Liver (tissue), 8 donors: ENCODE measurements at regions not wholly inside any gene's neighbourhood (a gene's known extent, or its start where the extent isn't known, plus 50 kb on each side); places are given as distances from the start of the nearest gene placed in this dataset.

Source experiments
- DNase-seq: peaks from one replicate; pipeline ENCODE4 v3.0.0-alpha.2; 2017; ENCODE audit warnings: low spot score
- H3K27ac ChIP-seq, 2 donors: one replicate each; pipeline ENCODE4 v1.7.0; 2013; ENCODE audit warnings: inconsistent platforms in 2 of 2, low read length in 2 of 2, control low read depth in 1 of 2, low read depth in 1 of 2, mild to moderate bottlenecking in 1 of 2
- H3K27me3 ChIP-seq, 4 donors: one replicate each; pipeline versions ENCODE4 v1.6.1 to v1.7.0; 2013; ENCODE audit warnings: low read length in 3 of 4, inconsistent platforms in 1 of 4, mild to moderate bottlenecking in 1 of 4, moderate library complexity in 1 of 4; ENCODE audit not compliant: control insufficient read depth in 4 of 4, insufficient read depth in 4 of 4
- H3K36me3 ChIP-seq, 4 donors: one replicate each; pipeline versions ENCODE4 v1.6.1 to v1.7.0; 2013; ENCODE audit warnings: low read length in 3 of 4, mild to moderate bottlenecking in 3 of 4, low read depth in 1 of 4, moderate library complexity in 1 of 4; ENCODE audit not compliant: control insufficient read depth in 4 of 4, insufficient read depth in 3 of 4
- H3K4me1 ChIP-seq, 4 donors: one replicate each; pipeline versions ENCODE4 v1.6.1 to v1.7.0; 2013; ENCODE audit warnings: low read length in 3 of 4, mild to moderate bottlenecking in 3 of 4, moderate library complexity in 1 of 4; ENCODE audit not compliant: control insufficient read depth in 4 of 4, insufficient read depth in 4 of 4
- H3K4me3 ChIP-seq, 3 donors: one replicate each; pipeline versions ENCODE4 v1.6.1 to v1.7.0; 2013; ENCODE audit warnings: low read length in 3 of 3, control low read depth in 1 of 3, low read depth in 1 of 3, mild to moderate bottlenecking in 1 of 3
- H3K9ac ChIP-seq, 2 donors: one replicate each; pipeline ENCODE4 v1.7.0; 2013; ENCODE audit warnings: low read length in 2 of 2, mild to moderate bottlenecking in 2 of 2, moderate library complexity in 2 of 2, control low read depth in 1 of 2, low read depth in 1 of 2
- H3K9me3 ChIP-seq, 4 donors: one replicate each; pipeline versions ENCODE4 v1.6.1 to v1.7.0; 2013; ENCODE audit warnings: low read length in 3 of 4; ENCODE audit not compliant: control insufficient read depth in 4 of 4
- EGR1 ChIP-seq, 2 donors: IDR thresholded peaks; 2 replicates each; pipeline ENCODE4 v1.6.1; 2016 to 2018; ENCODE audit warnings: antibody characterized with exemption in 2 of 2, low read depth in 2 of 2
- FOXA2 ChIP-seq: IDR thresholded peaks from 2 replicates; pipeline ENCODE4 v1.6.1; 2016; ENCODE audit warnings: antibody characterized with exemption
- GABPA ChIP-seq, 2 donors: IDR thresholded peaks in 1 of 2; conservative IDR thresholded peaks in 1 of 2; 2 replicates each; pipeline ENCODE4 v1.6.1; 2016; ENCODE audit warnings: antibody characterized with exemption in 2 of 2, mild to moderate bottlenecking in 1 of 2, moderate library complexity in 1 of 2
- HNF4A ChIP-seq, 2 donors: conservative IDR thresholded peaks; 2 replicates each; pipeline ENCODE4 v1.6.1; 2016; ENCODE audit warnings: antibody characterized with exemption in 2 of 2, mild to moderate bottlenecking in 2 of 2
- HNF4G ChIP-seq: IDR thresholded peaks from 2 replicates; pipeline ENCODE4 v1.6.1; 2016; ENCODE audit warnings: antibody characterized with exemption
- JUND ChIP-seq, 2 donors: IDR thresholded peaks; 2 replicates each; pipeline ENCODE4 v1.6.1; 2016; ENCODE audit warnings: antibody characterized with exemption in 2 of 2
- NR2F2 ChIP-seq: IDR thresholded peaks from 2 replicates; pipeline ENCODE4 v1.6.1; 2016; ENCODE audit warnings: antibody characterized with exemption
- RAD21 ChIP-seq, 2 donors: IDR thresholded peaks; 2 replicates each; pipeline ENCODE4 v1.6.1; 2016; ENCODE audit warnings: antibody characterized with exemption in 2 of 2, mild to moderate bottlenecking in 2 of 2
- RXRA ChIP-seq, 2 donors: IDR thresholded peaks; 2 replicates each; pipeline ENCODE4 v1.6.1; 2017 to 2018; ENCODE audit warnings: antibody characterized with exemption in 2 of 2, mild to moderate bottlenecking in 1 of 2
- SP1 ChIP-seq: IDR thresholded peaks from 2 replicates; pipeline ENCODE4 v1.6.1; 2018; ENCODE audit warnings: antibody characterized with exemption, mild to moderate bottlenecking
- TAF1 ChIP-seq: conservative IDR thresholded peaks from 2 replicates; pipeline ENCODE4 v1.6.1; 2016; ENCODE audit warnings: antibody characterized with exemption, mild to moderate bottlenecking
- YY1 ChIP-seq: IDR thresholded peaks from 2 replicates; pipeline ENCODE4 v1.6.1; 2016; ENCODE audit warnings: antibody characterized with exemption, mild to moderate bottlenecking
- WGBS: extraction: QIAGEN DNeasy Blood & Tissue Kit; methylation state at CpG from one replicate; pipeline ENCODE4 v1.1.7; 2013; 5-methylcytosine and 5-hydroxymethylcytosine counted together
- TF ChIP-seq, protein P1 (sequence below): fragments of 150-350 bp; IDR thresholded peaks from 2 replicates; pipeline ENCODE4 v1.5.1; 2017; ENCODE audit warnings: improper control_type of control experiment, low read depth, low read length; ENCODE audit not compliant: missing input control
- TF ChIP-seq, protein P2 (sequence below): IDR thresholded peaks from 2 replicates; pipeline ENCODE4 v1.6.1; 2016; ENCODE audit warnings: antibody characterized with exemption
- TF ChIP-seq, protein P3 (sequence below): IDR thresholded peaks from 2 replicates; pipeline ENCODE4 v1.6.1; 2016; ENCODE audit warnings: antibody characterized with exemption, mild to moderate bottlenecking
- TF ChIP-seq, protein P4 (sequence below): IDR thresholded peaks from 2 replicates; pipeline ENCODE4 v1.6.1; 2016; ENCODE audit warnings: antibody characterized with exemption
- donor health status: healthy.
- donor health status: healthy.
- donor health status: healthy.
- donor health status: healthy.
- donor health status: healthy.

DNA sequence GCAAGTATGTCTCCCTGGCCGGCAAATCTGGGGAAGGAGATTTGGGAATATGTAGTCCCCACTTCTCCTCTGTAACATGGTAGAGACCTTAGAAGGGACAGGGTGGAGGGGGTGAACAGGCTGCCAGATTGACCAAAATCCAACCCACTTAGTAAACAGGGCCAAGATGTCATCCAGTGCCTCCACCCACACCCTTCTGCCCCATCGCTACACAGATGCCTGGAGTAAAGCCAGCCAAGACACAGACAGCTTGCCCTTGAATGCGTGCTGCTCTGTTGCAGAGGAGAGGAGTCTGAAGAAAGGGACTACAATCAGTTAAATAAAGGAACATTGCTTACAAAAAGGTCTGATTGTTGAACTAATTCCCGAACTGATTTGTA is 160.1 kb upstream of the LDB2 start:
- Histone ChIP-seq H3K9me3 (no peaks in the 10 kb centered on the region), H3K9ac (no peak overlapping the region), H3K4me1 (no peaks in the 10 kb centered on the region), H3K36me3 (no peaks in the 10 kb centered on the region), H3K27me3 (no peaks in the 10 kb centered on the region), H3K27ac (no peak overlapping the region), H3K4me3 (no peak overlapping the region)
- TF ChIP-seq HNF4G (no peak), FOXA2 (no peak), JUND (IDR thresholded peaks at IDR 0.05) (no peak), TAF1 (no peak), SP1 (no peak), RXRA (IDR thresholded peaks at IDR 0.05) (no peak)
- TF ChIP-seq, protein P1, sequence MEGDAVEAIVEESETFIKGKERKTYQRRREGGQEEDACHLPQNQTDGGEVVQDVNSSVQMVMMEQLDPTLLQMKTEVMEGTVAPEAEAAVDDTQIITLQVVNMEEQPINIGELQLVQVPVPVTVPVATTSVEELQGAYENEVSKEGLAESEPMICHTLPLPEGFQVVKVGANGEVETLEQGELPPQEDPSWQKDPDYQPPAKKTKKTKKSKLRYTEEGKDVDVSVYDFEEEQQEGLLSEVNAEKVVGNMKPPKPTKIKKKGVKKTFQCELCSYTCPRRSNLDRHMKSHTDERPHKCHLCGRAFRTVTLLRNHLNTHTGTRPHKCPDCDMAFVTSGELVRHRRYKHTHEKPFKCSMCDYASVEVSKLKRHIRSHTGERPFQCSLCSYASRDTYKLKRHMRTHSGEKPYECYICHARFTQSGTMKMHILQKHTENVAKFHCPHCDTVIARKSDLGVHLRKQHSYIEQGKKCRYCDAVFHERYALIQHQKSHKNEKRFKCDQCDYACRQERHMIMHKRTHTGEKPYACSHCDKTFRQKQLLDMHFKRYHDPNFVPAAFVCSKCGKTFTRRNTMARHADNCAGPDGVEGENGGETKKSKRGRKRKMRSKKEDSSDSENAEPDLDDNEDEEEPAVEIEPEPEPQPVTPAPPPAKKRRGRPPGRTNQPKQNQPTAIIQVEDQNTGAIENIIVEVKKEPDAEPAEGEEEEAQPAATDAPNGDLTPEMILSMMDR: no peak
- TF ChIP-seq, protein P2, sequence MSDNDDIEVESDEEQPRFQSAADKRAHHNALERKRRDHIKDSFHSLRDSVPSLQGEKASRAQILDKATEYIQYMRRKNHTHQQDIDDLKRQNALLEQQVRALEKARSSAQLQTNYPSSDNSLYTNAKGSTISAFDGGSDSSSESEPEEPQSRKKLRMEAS: no peak
- 75% methylated on average over 4 of the region's 4 CpGs for WGBS
- no peak for DNase-seq

DNA sequence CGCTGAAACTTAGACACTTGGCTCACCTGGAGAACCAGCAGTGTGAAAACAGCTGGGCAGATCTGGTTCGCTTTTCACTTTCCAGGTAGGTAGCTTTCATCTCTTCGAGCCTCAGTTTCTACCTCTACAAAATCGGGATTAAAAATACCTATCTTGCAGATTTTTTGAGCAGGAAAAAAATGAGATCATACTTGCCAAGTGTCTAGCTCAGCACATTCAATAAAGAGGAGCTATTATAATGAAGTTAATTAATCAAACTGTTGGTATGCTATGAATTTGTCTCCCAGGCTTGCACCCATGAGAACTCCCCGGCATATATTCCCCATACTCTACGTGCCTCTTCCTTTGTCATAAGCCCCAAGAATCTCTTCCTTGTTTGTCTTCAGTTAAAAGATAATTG is 158.6 kb upstream of the LDB2 start:
- 80% methylated on average over 6 of the region's 6 CpGs for WGBS
- Histone ChIP-seq H3K4me3 (no peak overlapping the region), H3K9ac (no peak overlapping the region), H3K36me3 (no peaks in the 10 kb centered on the region), H3K27me3 (no peaks in the 10 kb centered on the region), H3K9me3 (no peaks in the 10 kb centered on the region), H3K27ac (no peak overlapping the region), H3K4me1 (no peaks in the 10 kb centered on the region)
- no peak for DNase-seq
- no peak for TF ChIP-seq EGR1 (IDR thresholded peaks at IDR 0.05; ENCODE audit: low read depth in 2 of 2)
- TF ChIP-seq YY1: no peak
- no peak for TF ChIP-seq FOXA2
- TF ChIP-seq GABPA (IDR thresholded peaks at IDR 0.05 in 1 of 2, conservative IDR thresholded peaks at IDR 0.05 in 1 of 2): no peak
- no peak for TF ChIP-seq HNF4A (conservative IDR thresholded peaks at IDR 0.05)
- TF ChIP-seq TAF1: no peak
- TF ChIP-seq RAD21 (IDR thresholded peaks at IDR 0.05): no peak
- no peak for TF ChIP-seq NR2F2
- no peak for TF ChIP-seq SP1
- no peak for TF ChIP-seq RXRA (IDR thresholded peaks at IDR 0.05)
- TF ChIP-seq HNF4G: no peak
- TF ChIP-seq, protein P3, sequence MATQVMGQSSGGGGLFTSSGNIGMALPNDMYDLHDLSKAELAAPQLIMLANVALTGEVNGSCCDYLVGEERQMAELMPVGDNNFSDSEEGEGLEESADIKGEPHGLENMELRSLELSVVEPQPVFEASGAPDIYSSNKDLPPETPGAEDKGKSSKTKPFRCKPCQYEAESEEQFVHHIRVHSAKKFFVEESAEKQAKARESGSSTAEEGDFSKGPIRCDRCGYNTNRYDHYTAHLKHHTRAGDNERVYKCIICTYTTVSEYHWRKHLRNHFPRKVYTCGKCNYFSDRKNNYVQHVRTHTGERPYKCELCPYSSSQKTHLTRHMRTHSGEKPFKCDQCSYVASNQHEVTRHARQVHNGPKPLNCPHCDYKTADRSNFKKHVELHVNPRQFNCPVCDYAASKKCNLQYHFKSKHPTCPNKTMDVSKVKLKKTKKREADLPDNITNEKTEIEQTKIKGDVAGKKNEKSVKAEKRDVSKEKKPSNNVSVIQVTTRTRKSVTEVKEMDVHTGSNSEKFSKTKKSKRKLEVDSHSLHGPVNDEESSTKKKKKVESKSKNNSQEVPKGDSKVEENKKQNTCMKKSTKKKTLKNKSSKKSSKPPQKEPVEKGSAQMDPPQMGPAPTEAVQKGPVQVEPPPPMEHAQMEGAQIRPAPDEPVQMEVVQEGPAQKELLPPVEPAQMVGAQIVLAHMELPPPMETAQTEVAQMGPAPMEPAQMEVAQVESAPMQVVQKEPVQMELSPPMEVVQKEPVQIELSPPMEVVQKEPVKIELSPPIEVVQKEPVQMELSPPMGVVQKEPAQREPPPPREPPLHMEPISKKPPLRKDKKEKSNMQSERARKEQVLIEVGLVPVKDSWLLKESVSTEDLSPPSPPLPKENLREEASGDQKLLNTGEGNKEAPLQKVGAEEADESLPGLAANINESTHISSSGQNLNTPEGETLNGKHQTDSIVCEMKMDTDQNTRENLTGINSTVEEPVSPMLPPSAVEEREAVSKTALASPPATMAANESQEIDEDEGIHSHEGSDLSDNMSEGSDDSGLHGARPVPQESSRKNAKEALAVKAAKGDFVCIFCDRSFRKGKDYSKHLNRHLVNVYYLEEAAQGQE: no peak
- TF ChIP-seq, protein P4, sequence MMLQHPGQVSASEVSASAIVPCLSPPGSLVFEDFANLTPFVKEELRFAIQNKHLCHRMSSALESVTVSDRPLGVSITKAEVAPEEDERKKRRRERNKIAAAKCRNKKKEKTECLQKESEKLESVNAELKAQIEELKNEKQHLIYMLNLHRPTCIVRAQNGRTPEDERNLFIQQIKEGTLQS: no peak
